HL-60 (cell line): ENCODE measurements at regions not wholly inside any gene's neighbourhood (a gene's known extent, or its start where the extent isn't known, plus 50 kb on each side); places are given as distances from the start of the nearest gene placed in this dataset.

Experiments
- POLR2AphosphoS5 ChIP-seq: IDR thresholded peaks from 2 replicates; pipeline ENCODE4 v1.6.1; 2012; ENCODE audit warnings: low read depth
- TF ChIP-seq, protein P1 (sequence below): IDR thresholded peaks from one replicate; pipeline ENCODE4 v1.5.1; 2011; ENCODE audit warnings: low read length, control low read depth, inconsistent platforms; ENCODE audit not compliant: insufficient read depth

DNA sequence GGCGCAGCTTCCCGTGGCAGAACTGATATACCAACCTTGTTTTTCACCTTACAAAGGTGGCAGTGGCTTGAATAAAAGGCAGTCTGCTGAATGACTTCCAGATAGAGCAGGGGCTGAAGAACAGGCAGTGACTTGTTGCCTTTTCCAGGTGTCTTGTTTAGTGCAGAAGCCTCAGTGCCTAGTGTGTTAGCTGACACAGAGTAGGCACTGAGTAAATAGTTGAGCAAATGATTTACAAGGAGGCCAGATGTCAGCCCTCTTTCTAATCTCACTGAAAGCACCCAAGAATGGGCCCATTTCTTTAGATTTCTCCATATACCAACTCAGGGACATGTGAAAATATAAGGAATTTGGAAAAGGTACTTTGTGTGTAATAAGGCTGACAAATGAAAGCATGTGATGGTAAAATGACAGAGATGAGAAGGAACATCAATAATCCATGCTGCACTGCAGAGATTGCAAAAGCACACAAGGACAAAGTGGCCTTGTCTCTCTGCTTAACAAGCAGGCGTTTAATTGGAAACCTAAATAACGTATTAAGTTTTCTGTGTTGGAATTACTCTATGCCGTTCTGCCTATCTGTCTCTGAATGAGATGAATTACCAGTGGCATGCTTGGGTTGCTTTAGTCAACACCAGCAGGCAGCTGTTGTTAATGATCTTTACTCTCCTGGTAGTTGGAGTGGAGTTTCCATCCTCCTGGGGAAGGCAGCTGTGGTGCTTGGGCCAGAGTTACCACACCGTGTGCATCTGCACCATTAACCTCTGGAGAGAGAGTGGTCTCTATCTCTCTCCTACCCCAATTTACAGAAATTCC, 360.1 kb upstream of the C9orf72 start:
- no peak for TF ChIP-seq POLR2AphosphoS5
- TF ChIP-seq, protein P1, sequence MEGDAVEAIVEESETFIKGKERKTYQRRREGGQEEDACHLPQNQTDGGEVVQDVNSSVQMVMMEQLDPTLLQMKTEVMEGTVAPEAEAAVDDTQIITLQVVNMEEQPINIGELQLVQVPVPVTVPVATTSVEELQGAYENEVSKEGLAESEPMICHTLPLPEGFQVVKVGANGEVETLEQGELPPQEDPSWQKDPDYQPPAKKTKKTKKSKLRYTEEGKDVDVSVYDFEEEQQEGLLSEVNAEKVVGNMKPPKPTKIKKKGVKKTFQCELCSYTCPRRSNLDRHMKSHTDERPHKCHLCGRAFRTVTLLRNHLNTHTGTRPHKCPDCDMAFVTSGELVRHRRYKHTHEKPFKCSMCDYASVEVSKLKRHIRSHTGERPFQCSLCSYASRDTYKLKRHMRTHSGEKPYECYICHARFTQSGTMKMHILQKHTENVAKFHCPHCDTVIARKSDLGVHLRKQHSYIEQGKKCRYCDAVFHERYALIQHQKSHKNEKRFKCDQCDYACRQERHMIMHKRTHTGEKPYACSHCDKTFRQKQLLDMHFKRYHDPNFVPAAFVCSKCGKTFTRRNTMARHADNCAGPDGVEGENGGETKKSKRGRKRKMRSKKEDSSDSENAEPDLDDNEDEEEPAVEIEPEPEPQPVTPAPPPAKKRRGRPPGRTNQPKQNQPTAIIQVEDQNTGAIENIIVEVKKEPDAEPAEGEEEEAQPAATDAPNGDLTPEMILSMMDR: no peak
